Astrocyte of the cerebellum (primary cell): ENCODE measurements at regions not wholly inside any gene's neighbourhood (a gene's known extent, or its start where the extent isn't known, plus 50 kb on each side); places are given as distances from the start of the nearest gene placed in this dataset.

ENCODE experiments used
- DNase-seq: peaks from one replicate; pipeline ENCODE4 v3.0.0-alpha.2; 2011; ENCODE audit warnings: low read depth
- H3K4me3 ChIP-seq: 2 replicates; pipeline ENCODE4 v1.5.1; 2011; ENCODE audit warnings: mild to moderate bottlenecking, low read depth, low read length, moderate library complexity
- in situ Hi-C: cut with HindIII; loops from 2 replicates; pipeline ENCODE4 v1.10.0; 2017; ENCODE audit warnings: low sequenced_read_pairs
- TF ChIP-seq, protein P1 (sequence below): IDR thresholded peaks from 2 replicates; pipeline ENCODE4 v1.5.1; 2012; ENCODE audit warnings: low read length, low read depth, moderate library complexity, mild to moderate bottlenecking; ENCODE audit errors: missing control alignments

DNA sequence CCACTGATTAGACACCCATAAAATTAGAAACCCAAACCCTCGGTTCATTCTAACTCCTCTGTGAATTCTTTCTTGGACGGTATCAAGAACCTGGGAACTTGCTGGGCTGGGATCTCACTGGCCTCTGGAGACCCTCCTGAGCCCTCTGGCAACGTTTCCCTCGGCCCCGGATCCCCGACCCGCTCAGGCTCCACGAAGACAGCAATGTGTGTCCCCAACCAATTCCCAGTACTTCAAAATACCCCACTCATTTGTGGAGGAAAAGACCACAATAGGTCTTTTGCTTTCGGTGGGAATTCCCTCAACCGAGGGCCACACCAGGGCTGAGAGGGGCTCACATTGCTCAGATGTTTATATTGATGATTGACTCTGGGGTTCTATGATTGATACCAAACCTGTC lies 117.9 kb upstream of the PRR20G start:
- no peak overlapping the region for H3K4me3 ChIP-seq
- in situ Hi-C loops, result no loop called here
- no peak for DNase-seq
- TF ChIP-seq, protein P1, sequence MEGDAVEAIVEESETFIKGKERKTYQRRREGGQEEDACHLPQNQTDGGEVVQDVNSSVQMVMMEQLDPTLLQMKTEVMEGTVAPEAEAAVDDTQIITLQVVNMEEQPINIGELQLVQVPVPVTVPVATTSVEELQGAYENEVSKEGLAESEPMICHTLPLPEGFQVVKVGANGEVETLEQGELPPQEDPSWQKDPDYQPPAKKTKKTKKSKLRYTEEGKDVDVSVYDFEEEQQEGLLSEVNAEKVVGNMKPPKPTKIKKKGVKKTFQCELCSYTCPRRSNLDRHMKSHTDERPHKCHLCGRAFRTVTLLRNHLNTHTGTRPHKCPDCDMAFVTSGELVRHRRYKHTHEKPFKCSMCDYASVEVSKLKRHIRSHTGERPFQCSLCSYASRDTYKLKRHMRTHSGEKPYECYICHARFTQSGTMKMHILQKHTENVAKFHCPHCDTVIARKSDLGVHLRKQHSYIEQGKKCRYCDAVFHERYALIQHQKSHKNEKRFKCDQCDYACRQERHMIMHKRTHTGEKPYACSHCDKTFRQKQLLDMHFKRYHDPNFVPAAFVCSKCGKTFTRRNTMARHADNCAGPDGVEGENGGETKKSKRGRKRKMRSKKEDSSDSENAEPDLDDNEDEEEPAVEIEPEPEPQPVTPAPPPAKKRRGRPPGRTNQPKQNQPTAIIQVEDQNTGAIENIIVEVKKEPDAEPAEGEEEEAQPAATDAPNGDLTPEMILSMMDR, result no peak

DNA sequence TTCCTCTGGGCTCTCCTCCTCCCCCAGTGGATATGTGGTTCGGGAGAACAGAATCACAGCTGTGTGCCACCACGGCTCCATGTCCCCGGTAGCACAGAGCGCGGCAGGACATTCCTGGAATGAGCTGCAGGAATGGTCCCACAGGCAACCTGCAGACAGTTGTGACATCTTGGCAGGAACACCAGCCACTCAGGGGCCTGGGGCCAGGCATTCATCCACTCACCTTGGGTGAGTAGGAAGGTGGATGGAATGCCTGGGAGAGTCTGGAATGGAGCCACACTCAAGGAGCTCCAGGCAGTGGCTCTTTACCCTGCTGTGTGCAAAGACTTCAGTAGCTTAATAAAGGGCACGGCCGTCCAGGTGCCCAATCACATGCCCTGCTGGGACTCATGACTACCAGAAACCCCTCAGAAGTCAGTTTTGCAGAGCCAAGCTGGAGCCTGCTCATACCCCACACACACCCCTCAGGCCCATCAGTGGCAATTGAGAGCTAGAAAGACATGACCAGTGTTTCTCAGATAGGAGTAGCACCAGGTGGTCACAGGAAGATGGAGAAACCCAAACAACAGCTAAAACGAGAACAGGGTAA lies 117.3 kb upstream of the PRR20G start:
- no peak for DNase-seq
- in situ Hi-C loops, result no loop called here
- no peak overlapping the region for H3K4me3 ChIP-seq
- TF ChIP-seq, protein P1, result no peak

DNA sequence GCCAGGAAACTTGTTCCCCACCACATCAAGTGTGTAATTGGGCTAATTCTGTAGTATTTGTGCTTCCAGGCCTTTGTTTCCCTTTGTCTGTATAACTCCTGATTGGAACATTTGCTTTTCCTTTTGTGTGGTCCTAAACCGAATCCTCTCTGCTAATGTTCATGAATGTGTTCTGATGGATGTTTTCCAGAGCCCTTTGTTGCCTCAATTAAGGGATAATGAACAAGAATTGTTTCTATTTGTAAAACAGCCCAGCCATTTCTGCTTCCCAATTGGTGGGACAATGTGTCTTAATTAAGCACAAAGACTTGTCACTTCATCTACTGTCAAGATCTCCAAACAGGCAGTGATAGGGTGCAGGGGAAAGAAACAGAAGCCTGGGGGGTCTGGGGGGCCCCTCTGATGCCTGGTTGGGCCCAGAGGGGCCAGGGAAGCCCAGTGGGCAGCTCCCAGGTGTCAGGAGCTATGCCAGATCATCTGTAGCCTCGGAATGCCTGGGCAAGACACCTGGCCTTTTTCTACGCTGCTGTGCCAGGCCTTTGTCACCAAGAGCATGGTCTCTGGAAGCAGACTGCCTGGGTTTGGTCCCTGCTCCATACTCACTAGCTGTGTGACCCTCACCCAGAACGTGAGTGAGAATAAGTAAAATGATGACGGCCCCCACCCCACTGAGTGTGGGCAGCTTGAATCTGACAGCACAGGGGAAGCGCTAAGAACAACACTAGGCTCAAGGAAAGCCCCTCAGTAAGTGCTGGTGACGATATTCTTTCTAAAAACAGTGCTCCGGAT lies 116.6 kb upstream of the PRR20G start:
- in situ Hi-C loops, result no loop called here
- no peak for DNase-seq
- TF ChIP-seq, protein P1, result no peak
- H3K4me3 ChIP-seq, result no peak overlapping the region

DNA sequence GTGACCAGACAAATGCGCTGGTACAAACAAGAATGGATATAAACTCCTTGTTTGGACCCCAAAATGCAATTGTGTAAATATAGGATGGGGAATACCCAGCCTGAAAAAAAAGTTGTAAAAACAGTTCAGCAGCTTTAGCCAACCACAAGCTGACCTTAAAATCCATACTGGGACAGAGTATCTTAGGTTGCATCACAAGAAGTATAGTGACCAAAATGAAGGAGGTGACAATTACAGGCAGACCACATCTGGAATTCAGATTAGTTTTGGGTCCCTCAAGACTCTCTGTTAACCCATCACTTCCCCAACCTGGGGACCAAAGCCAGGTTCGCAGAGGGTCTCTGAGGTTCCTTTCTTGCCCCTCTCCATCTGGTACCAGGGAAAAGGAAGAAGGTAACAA lies 115.9 kb upstream of the PRR20G start:
- H3K4me3 ChIP-seq, result no peak overlapping the region
- no peak for DNase-seq
- TF ChIP-seq, protein P1, result no peak
- in situ Hi-C loops, result no loop called here

DNA sequence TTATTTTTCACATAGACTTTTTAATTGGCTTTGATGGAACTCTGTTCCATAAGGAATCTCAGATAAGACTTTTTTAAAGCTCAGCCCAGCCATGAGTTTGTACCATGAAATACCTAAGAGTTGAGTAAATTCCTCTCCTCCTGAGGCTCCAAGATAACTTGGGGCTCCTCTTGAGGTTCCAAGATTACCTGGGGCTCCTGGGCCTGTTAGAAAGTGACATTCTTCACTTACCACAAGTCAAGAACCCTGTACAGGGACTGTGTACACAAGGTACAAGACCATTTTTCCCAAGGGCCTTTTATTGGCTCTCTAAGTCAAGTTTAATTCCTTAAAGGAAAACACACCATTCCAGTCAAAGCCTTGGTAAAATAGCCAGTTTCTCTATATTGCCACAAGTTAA lies 111.3 kb upstream of the PRR20G start:
- in situ Hi-C loops, result no loop called here
- no peak for DNase-seq
- no peak overlapping the region for H3K4me3 ChIP-seq
- TF ChIP-seq, protein P1, result no peak

DNA sequence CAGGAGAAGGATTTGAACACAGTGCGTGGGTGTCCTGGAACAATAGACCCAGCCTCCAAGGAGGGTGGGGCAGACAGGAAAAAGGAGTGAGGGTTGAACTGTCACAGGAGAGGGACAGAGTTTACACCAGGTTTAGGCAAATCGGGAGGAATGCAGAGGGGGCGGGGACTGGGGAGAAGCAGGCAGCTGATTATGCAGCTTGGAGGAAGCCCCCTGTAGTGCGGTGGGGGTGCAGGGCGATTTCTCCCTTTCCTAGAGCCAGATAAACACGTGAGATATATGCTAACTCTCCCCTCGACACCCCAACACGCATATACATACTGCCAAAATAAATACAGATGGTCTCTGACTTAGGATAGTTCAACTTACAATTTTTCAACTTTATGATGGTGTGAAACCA lies 108.6 kb upstream of the PRR20G start:
- TF ChIP-seq, protein P1, result no peak
- no peak for DNase-seq
- in situ Hi-C loops, result no loop called here
- no peak overlapping the region for H3K4me3 ChIP-seq
